Activated CD8-positive, alpha-beta memory T cell treated with anti-CD3 and anti-CD28 coated beads for 36 hours (primary cell): ENCODE measurements at regions not wholly inside any gene's neighbourhood (a gene's known extent, or its start where the extent isn't known, plus 50 kb on each side); places are given as distances from the start of the nearest gene placed in this dataset.

ENCODE experiments used
- CTCF ChIA-PET: fragments of 350-600 bp; sonication (Branson Sonifier 250); formaldehyde crosslinking; loops from one replicate; lab custom pipeline; 2021; ENCODE audit warnings: antibody characterized with exemption; lab: Charles Lee
- POLR2A ChIA-PET: fragments of 350-600 bp; sonication (Branson Sonifier 250); formaldehyde crosslinking; loops from one replicate; lab custom pipeline; 2021; ENCODE audit warnings: antibody characterized with exemption; lab: Charles Lee

GRCh38 chr5:60297658-60298057 is 402.3 kb downstream of the DEPDC1B start:
- CTCF ChIA-PET, result no interaction called here
- POLR2A ChIA-PET, result no interaction called here

- ChIA-PET POLR2A (no interaction called here), CTCF (interaction anchor here (0.6 kb wide), 1 partner anchor 1068 kb away, joined by 3 read pairs; no protein-coding TSS in a partner anchor)
Observed at GRCh38 chr5:60295423-60295822, 401.9 kb upstream of the PDE4D start.

GRCh38 chr5:60293518-60293917 is 400.0 kb upstream of the PDE4D start:
- POLR2A ChIA-PET, result no interaction called here
- CTCF ChIA-PET, result no interaction called here

- CTCF ChIA-PET, result no interaction called here
- POLR2A ChIA-PET, result no interaction called here
Observed at GRCh38 chr5:60287174-60287771, 393.7 kb upstream of the PDE4D start.

- ChIA-PET CTCF (no interaction called here), POLR2A (no interaction called here)
Observed at GRCh38 chr5:60285910-60286309, 392.4 kb upstream of the PDE4D start.

- ChIA-PET CTCF (no interaction called here), POLR2A (no interaction called here)
Observed at GRCh38 chr5:60280943-60281342, 387.4 kb upstream of the PDE4D start.

GRCh38 chr5:60277941-60278340 is 384.4 kb upstream of the PDE4D start:
- CTCF ChIA-PET, result no interaction called here
- POLR2A ChIA-PET, result no interaction called here

GRCh38 chr5:60274747-60275146 is 381.2 kb upstream of the PDE4D start:
- ChIA-PET POLR2A (no interaction called here), CTCF (no interaction called here)

- CTCF ChIA-PET, result no interaction called here
- POLR2A ChIA-PET, result no interaction called here
Observed at GRCh38 chr5:60271517-60271916, 378.0 kb upstream of the PDE4D start.

- ChIA-PET POLR2A (no interaction called here), CTCF (no interaction called here)
Observed at GRCh38 chr5:60267907-60268306, 374.4 kb upstream of the PDE4D start.

GRCh38 chr5:60263346-60263745 is 369.8 kb upstream of the PDE4D start:
- ChIA-PET CTCF (no interaction called here), POLR2A (no interaction called here)

- POLR2A ChIA-PET, result no interaction called here
- CTCF ChIA-PET, result no interaction called here
Observed at GRCh38 chr5:60262576-60263295, 369.2 kb upstream of the PDE4D start.

- CTCF ChIA-PET, result no interaction called here
- POLR2A ChIA-PET, result no interaction called here
Observed at GRCh38 chr5:60261732-60262131, 368.2 kb upstream of the PDE4D start.

- ChIA-PET POLR2A (no interaction called here), CTCF (no interaction called here)
Observed at GRCh38 chr5:60260658-60261057, 367.1 kb upstream of the PDE4D start.

GRCh38 chr5:60259730-60260129 is 366.2 kb upstream of the PDE4D start:
- CTCF ChIA-PET, result no interaction called here

GRCh38 chr5:60257596-60258271 is 364.2 kb upstream of the PDE4D start:
- ChIA-PET POLR2A (no interaction called here), CTCF (no interaction called here)

More at GRCh38 chr5:60259730-60260129, 366.2 kb upstream of the PDE4D start:
- POLR2A ChIA-PET, result no interaction called here

GRCh38 chr5:60256546-60256945 is 363.0 kb upstream of the PDE4D start:
- ChIA-PET POLR2A (no interaction called here), CTCF (no interaction called here)

- CTCF ChIA-PET, result no interaction called here
- POLR2A ChIA-PET, result no interaction called here
Observed at GRCh38 chr5:60248901-60249300, 355.4 kb upstream of the PDE4D start.

GRCh38 chr5:60243713-60244112 is 350.2 kb upstream of the PDE4D start:
- POLR2A ChIA-PET, result no interaction called here
- CTCF ChIA-PET, result no interaction called here

- ChIA-PET POLR2A (no interaction called here), CTCF (no interaction called here)
Observed at GRCh38 chr5:60232036-60232795, 338.7 kb upstream of the PDE4D start.
